Head of caudate nucleus (tissue), 42 donors: ENCODE measurements at regions not wholly inside any gene's neighbourhood (a gene's known extent, or its start where the extent isn't known, plus 50 kb on each side); places are given as distances from the start of the nearest gene placed in this dataset.

Experiments used
- DNase-seq, 42 donors: peaks; one replicate each; pipeline versions ENCODE4 v3.0.0 to v3.0.0-alpha.2; 2020 to 2021; ENCODE audit warnings: mixed read lengths in 7 of 42
- intact Hi-C: fragments of 100-400 bp; cut with DNase I; formaldehyde crosslinking; loops from one replicate; pipeline ENCODE4 v1.15.0; 2022

GRCh38 chrX:69366183-69366582, 137.9 kb upstream of the NALF2 start:
- DNase-seq = no peak
- intact Hi-C loops = no loop called here

GRCh38 chrX:69365755-69366154, 138.4 kb upstream of the NALF2 start:
- no peak for DNase-seq
- intact Hi-C loops = no loop called here

GRCh38 chrX:69365349-69365748, 138.8 kb upstream of the NALF2 start:
- DNase-seq = no peak
- intact Hi-C loops = no loop called here

- intact Hi-C loops = no loop called here
- no peak for DNase-seq
These were observed 141.3 kb upstream of the NALF2 start for GRCh38 chrX:69362856-69363255.

GRCh38 chrX:69362354-69362753, 141.8 kb upstream of the NALF2 start:
- intact Hi-C loops = no loop called here
- no peak for DNase-seq

- intact Hi-C loops = no loop called here
- no peak for DNase-seq
These were observed 142.7 kb upstream of the NALF2 start for GRCh38 chrX:69361311-69361845.

GRCh38 chrX:69357317-69357716, 146.8 kb upstream of the NALF2 start:
- intact Hi-C loops = no loop called here
- DNase-seq = no peak

- DNase-seq = no peak
- intact Hi-C loops = no loop called here
These were observed 159.6 kb upstream of the PJA1 start for GRCh38 chrX:69324851-69325250.

- DNase-seq = no peak
- intact Hi-C loops = no loop called here
These were observed 158.8 kb upstream of the PJA1 start for GRCh38 chrX:69323786-69324720.

GRCh38 chrX:69321789-69322188, 156.5 kb upstream of the PJA1 start:
- DNase-seq = peak in 1 of 42 donors; percentile 4
- intact Hi-C loops = no loop called here

- peak in 1 of 42 donors; percentile 2 for DNase-seq
- intact Hi-C loops = no loop called here
These were observed 155.9 kb upstream of the PJA1 start for GRCh38 chrX:69321006-69321655.

- peak in 1 of 42 donors; percentile 4 for DNase-seq
- intact Hi-C loops = no loop called here
These were observed 154.9 kb upstream of the PJA1 start for GRCh38 chrX:69320116-69320515.

GRCh38 chrX:69319376-69319775, 154.1 kb upstream of the PJA1 start:
- intact Hi-C loops = no loop called here
- no peak for DNase-seq

- DNase-seq = peak in 2 of 42 donors; percentile 2 to 5
- intact Hi-C loops = no loop called here
These were observed 153.5 kb upstream of the PJA1 start for GRCh38 chrX:69318651-69319340.

- peak in 1 of 42 donors; percentile 6 for DNase-seq
- intact Hi-C loops = no loop called here
These were observed 152.5 kb upstream of the PJA1 start for GRCh38 chrX:69317721-69318120.

GRCh38 chrX:69314436-69315348, 149.4 kb upstream of the PJA1 start:
- intact Hi-C loops = no loop called here
- peak in 5 of 42 donors; percentile 1 to 34 (median 4) for DNase-seq

- DNase-seq = peak in 2 of 42 donors; percentile 3 to 28
- intact Hi-C loops = no loop called here
These were observed 148.5 kb upstream of the PJA1 start for GRCh38 chrX:69313617-69314290.
